Glomerular endothelial cell (primary cell): ENCODE measurements at regions not wholly inside any gene's neighbourhood (a gene's known extent, or its start where the extent isn't known, plus 50 kb on each side); places are given as distances from the start of the nearest gene placed in this dataset.
A peak's percentile ranks its signal among the peaks of the same experiment; 100 is the strongest.

Experiments
- DNase-seq: peaks from one replicate; pipeline ENCODE4 v3.0.0-alpha.2; 2011; ENCODE audit warnings: low read depth, low spot score; ENCODE audit errors: extremely low read depth

GRCh38 chr13:64869539-64869938, 2360.6 kb downstream of the PCDH9 start:
- DNase-seq: no peak

DNA sequence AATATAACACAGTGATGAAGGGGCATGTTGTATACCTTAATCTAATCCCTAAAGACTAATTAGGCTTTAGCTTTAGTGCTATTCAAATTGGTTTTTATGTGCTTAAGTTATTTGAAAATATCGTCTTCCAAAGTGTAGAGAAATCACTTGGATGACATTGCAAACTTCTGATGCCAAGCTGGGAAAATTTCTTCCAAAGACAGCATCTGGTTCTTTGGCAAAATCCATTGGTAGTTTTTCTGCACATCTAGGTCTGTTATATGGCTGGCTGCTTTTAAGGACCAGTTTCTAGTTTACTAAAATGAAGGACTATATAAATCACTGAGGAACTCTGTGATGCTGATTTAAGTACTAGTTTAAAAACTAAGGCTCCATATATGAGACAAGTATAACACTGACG, 2362.3 kb downstream of the PCDH9 start:
- DNase-seq: no peak

GRCh38 chr13:64866331-64866730, 2363.8 kb downstream of the PCDH9 start:
- DNase-seq: no peak

- DNase-seq: no peak
These were observed 2374.6 kb downstream of the PCDH9 start for GRCh38 chr13:64855506-64855905.

DNA sequence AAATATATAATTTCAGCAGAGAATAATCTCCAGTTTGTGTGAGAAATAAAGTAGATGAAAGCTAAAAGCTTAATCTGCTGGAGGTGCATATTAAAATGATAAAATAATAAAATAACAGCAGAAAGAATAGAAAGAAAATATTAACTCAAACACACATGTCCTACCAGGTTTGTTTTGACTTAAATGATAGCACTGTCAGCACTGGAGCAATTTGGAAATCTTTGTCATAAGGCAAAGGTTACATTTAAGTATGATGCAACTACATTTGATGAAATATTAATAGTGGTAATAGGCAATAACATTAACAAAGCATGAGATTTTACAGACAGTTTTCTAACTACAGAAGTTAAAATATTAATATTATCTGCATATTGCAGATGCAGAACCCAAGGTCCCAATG, 2380.1 kb downstream of the PCDH9 start:
- DNase-seq: no peak

GRCh38 chr13:64849196-64849595, 2380.9 kb downstream of the PCDH9 start:
- DNase-seq: no peak

- no peak for DNase-seq
These were observed 2382.4 kb downstream of the PCDH9 start for GRCh38 chr13:64847767-64848166.

- no peak for DNase-seq
These were observed 2385.0 kb downstream of the PCDH9 start for GRCh38 chr13:64845110-64845509.

- DNase-seq: no peak
These were observed 2411.1 kb downstream of the PCDH9 start for GRCh38 chr13:64819081-64819480.

GRCh38 chr13:64817691-64818090, 2412.4 kb downstream of the PCDH9 start:
- no peak for DNase-seq

- peak; percentile 25 for DNase-seq
These were observed 2419.4 kb downstream of the PCDH9 start for GRCh38 chr13:64810750-64811149.

DNA sequence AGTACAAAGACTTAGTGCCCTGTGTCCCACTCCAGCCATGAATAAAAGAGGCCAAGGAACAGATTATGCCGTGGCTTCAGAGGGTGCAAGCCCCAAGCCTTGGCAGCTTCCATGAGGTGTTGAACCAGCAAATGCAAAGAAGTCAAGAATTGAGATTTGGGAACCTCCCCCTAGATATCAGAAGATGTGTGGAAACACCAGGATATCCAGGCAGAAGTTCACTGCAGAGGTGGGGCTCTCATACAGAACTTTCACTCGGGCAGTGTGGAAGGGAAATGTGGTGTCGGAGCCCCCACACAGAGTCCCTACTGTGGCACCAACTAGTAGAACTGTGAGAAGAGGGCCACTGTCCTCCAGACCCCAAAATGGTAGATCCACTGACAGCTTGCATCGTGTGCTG, 2421.4 kb downstream of the PCDH9 start:
- DNase-seq: no peak

- no peak for DNase-seq
These were observed 2428.4 kb downstream of the PCDH9 start for GRCh38 chr13:64801768-64802167.

GRCh38 chr13:64798422-64798821, 2431.7 kb downstream of the PCDH9 start:
- DNase-seq: no peak

GRCh38 chr13:64793592-64793991, 2436.5 kb downstream of the PCDH9 start:
- DNase-seq: no peak

- no peak for DNase-seq
These were observed 2437.0 kb downstream of the PCDH9 start for GRCh38 chr13:64793131-64793530.

DNA sequence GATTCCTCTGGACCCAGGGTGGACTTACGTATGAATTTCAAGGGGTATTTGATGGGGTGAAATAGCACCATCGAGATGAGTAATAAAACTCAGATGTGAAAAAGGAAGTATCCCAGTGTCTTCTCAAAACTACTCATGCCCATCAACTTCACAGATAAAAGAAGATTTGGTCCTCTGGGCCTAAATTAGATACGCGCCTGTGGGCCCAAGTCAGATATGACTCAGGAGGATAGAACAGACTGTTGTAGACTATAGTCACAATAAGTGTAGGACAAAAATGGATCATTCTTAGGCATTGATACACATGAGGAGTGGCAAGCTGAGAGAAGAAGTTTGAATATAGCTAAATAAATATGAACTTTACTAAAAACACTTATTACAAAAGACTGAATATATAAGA, 2438.8 kb downstream of the PCDH9 start:
- DNase-seq: no peak

- DNase-seq: no peak
These were observed 2447.7 kb downstream of the PCDH9 start for GRCh38 chr13:64782466-64782865.

DNA sequence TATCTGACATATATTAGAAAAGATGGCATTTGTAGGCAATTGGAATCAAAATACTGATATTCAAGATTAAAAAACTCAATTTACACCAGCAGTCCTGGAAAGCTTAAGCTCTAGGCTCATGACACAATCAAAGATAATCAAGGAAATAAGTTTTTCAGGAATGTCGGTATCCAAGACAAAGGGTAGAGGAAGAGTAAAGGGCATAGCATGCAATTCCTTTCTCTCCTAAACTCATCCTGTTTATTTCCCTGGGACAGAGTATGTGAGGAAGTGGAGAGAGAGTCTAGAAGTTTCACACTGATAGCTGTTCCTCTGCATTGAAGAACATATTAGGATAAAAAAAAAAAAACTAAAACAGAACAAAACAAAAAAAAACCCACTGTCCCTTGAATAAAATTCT, 2452.1 kb downstream of the PCDH9 start:
- DNase-seq: peak; percentile 41

- no peak for DNase-seq
These were observed 2455.2 kb downstream of the PCDH9 start for GRCh38 chr13:64774915-64775314.

DNA sequence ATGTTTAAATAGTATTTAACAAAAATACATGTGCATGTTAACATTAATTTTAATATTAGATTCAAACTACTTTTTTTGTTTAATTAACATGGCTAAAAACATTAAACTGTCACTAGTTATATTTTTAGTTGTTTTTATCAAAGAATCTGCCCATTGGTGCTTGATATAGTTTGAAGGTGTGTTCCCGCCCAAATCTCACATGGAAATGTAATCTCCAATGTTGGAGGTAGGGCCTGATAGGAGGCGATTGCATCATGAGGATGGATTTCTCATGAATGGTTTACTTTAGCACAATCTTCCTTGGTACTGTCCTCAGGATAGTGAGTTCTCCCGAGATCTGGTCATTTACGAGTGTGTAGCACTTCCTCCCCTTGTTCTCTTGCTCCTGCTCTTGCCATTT, 2459.4 kb downstream of the PCDH9 start:
- no peak for DNase-seq

DNA sequence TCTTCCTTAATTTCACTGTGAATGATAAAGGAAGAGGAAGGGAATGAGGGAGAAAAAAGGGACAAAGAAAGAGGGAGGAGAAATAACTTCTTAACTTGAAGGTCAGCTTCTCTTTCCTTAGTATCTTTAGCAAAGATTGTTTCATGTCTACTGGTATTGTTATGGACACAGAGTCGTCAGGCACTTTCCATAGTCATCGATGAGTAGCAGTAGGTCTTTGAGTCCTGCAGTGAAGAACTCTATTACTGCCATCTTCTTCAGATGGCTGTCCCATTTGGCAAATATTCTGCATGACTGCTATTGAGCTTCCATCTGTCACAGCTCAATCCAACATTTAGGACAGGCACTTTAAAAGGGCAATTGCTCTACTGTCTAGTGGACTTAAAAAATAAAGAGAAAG, 2463.1 kb downstream of the PCDH9 start:
- no peak for DNase-seq

- no peak for DNase-seq
These were observed 2464.5 kb downstream of the PCDH9 start for GRCh38 chr13:64765636-64766035.
